ENCODE measurements at regions not wholly inside any gene's neighbourhood (a gene's known extent, or its start where the extent isn't known, plus 50 kb on each side); places are given as distances from the start of the nearest gene placed in this dataset.

- Histone ChIP-seq H3K23ac (ENCODE audit: low read depth, low read length, poor library complexity) (no peak overlapping the region), H3K18ac (ENCODE audit: low read length) (no peak overlapping the region), H3K4me3 (ENCODE audit: low read length in 2 of 2) (no peak overlapping the region), H3K9me3 (replicated peaks in 1 of 2; ENCODE audit: control insufficient read depth in 2 of 2, insufficient read depth in 1 of 2, low read depth in 1 of 2, low read length in 2 of 2) (peaks cover 0 to 3% of the 10 kb centered on the region in 2 donors), H2AFZ (ENCODE audit: low read length) (no peak overlapping the region), H2BK120ac (ENCODE audit: low read depth, low read length) (no peak overlapping the region), H3K4me2 (ENCODE audit: insufficient read depth, low read length, poor library complexity, severe bottlenecking) (no peak overlapping the region), H2BK5ac (ENCODE audit: low read length) (no peak overlapping the region), H3K9ac (ENCODE audit: low read depth, low read length, poor library complexity) (no peak overlapping the region), H3K4ac (ENCODE audit: low read length) (no peak overlapping the region), H3K4me1 (ENCODE audit: control insufficient read depth in 2 of 2, insufficient read depth in 1 of 2, low read depth in 1 of 2, low read length in 2 of 2) (no peaks in the 10 kb centered on the region), H3K36me3 (replicated peaks in 1 of 2; ENCODE audit: control insufficient read depth in 2 of 2, insufficient read depth in 2 of 2, low read length in 2 of 2) (no peaks in the 10 kb centered on the region), H2AK5ac (ENCODE audit: low read depth, low read length) (no peak overlapping the region), H4K8ac (ENCODE audit: low read depth, low read length) (no peak overlapping the region), H2BK15ac (ENCODE audit: low read length) (no peak overlapping the region), H3K27ac (replicated peaks; ENCODE audit: low read length) (no peak overlapping the region), H3K14ac (ENCODE audit: low read length) (no peak overlapping the region), H2BK12ac (ENCODE audit: low read length) (no peak overlapping the region), H3K27me3 (ENCODE audit: control insufficient read depth in 3 of 3, insufficient read depth in 3 of 3, low read depth in 1 of 3, low read length in 3 of 3) (peaks cover 0 to 2% (median 0%) of the 10 kb centered on the region in 3 experiments), H3K79me1 (ENCODE audit: low read depth, low read length) (no peaks in the 10 kb centered on the region), H4K91ac (ENCODE audit: low read depth, low read length, poor library complexity) (no peak overlapping the region)
- no peak for DNase-seq (ENCODE audit: low spot score)
- WGBS, 2 donors (ENCODE audit: extremely low coverage in 2 of 2, insufficient read length in 2 of 2, insufficient replicate concordance in 1 of 2), result no CpG with 5 or more reads among the region's 1 CpG
Measured at GRCh38 chrX:117094149-117094548, 631.4 kb upstream of the CT83 start.

- H3K9me3 ChIP-seq (replicated peaks in 1 of 2; ENCODE audit: control insufficient read depth in 2 of 2, insufficient read depth in 1 of 2, low read depth in 1 of 2, low read length in 2 of 2), result peaks cover 0 to 3% of the 10 kb centered on the region in 2 donors
Measured at GRCh38 chrX:117093319-117093718, 630.5 kb upstream of the CT83 start.

GRCh38 chrX:117092641-117093040 is 629.9 kb upstream of the CT83 start:
- no peak overlapping the region for H2BK120ac ChIP-seq (ENCODE audit: low read depth, low read length)
- no peak overlapping the region for H2BK5ac ChIP-seq (ENCODE audit: low read length)
- no peak overlapping the region for H2AFZ ChIP-seq (ENCODE audit: low read length)
- H3K36me3 ChIP-seq (replicated peaks in 1 of 2; ENCODE audit: control insufficient read depth in 2 of 2, insufficient read depth in 2 of 2, low read length in 2 of 2), result no peaks in the 10 kb centered on the region
- H2BK15ac ChIP-seq (ENCODE audit: low read length), result no peak overlapping the region
- H3K23ac ChIP-seq (ENCODE audit: low read depth, low read length, poor library complexity), result no peak overlapping the region
- H3K4me2 ChIP-seq (ENCODE audit: insufficient read depth, low read length, poor library complexity, severe bottlenecking), result no peak overlapping the region
- no CpG with 5 or more reads among the region's 1 CpG for WGBS, 2 donors (ENCODE audit: extremely low coverage in 2 of 2, insufficient read length in 2 of 2, insufficient replicate concordance in 1 of 2)
- H3K18ac ChIP-seq (ENCODE audit: low read length), result no peak overlapping the region
- no peak for DNase-seq (ENCODE audit: low spot score)
- H3K14ac ChIP-seq (ENCODE audit: low read length), result no peak overlapping the region
- no peak overlapping the region for H2BK12ac ChIP-seq (ENCODE audit: low read length)
- no peak overlapping the region for H4K8ac ChIP-seq (ENCODE audit: low read depth, low read length)
- no peak overlapping the region for H3K4me3 ChIP-seq (ENCODE audit: low read length in 2 of 2)
- no peak overlapping the region for H2AK5ac ChIP-seq (ENCODE audit: low read depth, low read length)
- H3K79me1 ChIP-seq (ENCODE audit: low read depth, low read length), result no peaks in the 10 kb centered on the region
- no peak overlapping the region for H3K4ac ChIP-seq (ENCODE audit: low read length)
- H4K91ac ChIP-seq (ENCODE audit: low read depth, low read length, poor library complexity), result no peak overlapping the region
- H3K27ac ChIP-seq (replicated peaks; ENCODE audit: low read length), result no peak overlapping the region
- no peaks in the 10 kb centered on the region for H3K4me1 ChIP-seq (ENCODE audit: control insufficient read depth in 2 of 2, insufficient read depth in 1 of 2, low read depth in 1 of 2, low read length in 2 of 2)
- H3K9ac ChIP-seq (ENCODE audit: low read depth, low read length, poor library complexity), result no peak overlapping the region
- H3K27me3 ChIP-seq (ENCODE audit: control insufficient read depth in 3 of 3, insufficient read depth in 3 of 3, low read depth in 1 of 3, low read length in 3 of 3), result peaks cover 0 to 2% (median 0%) of the 10 kb centered on the region in 3 experiments
- H3K9me3 ChIP-seq (replicated peaks in 1 of 2; ENCODE audit: control insufficient read depth in 2 of 2, insufficient read depth in 1 of 2, low read depth in 1 of 2, low read length in 2 of 2), result peaks cover 0 to 3% of the 10 kb centered on the region in 2 donors

More at GRCh38 chrX:117093319-117093718, 630.5 kb upstream of the CT83 start:
- no peak overlapping the region for H2BK5ac ChIP-seq (ENCODE audit: low read length)
- H3K27ac ChIP-seq (replicated peaks; ENCODE audit: low read length), result no peak overlapping the region
- no peak overlapping the region for H4K8ac ChIP-seq (ENCODE audit: low read depth, low read length)
- H2AFZ ChIP-seq (ENCODE audit: low read length), result no peak overlapping the region
- H3K9ac ChIP-seq (ENCODE audit: low read depth, low read length, poor library complexity), result no peak overlapping the region
- no peak overlapping the region for H3K23ac ChIP-seq (ENCODE audit: low read depth, low read length, poor library complexity)
- no peaks in the 10 kb centered on the region for H3K4me1 ChIP-seq (ENCODE audit: control insufficient read depth in 2 of 2, insufficient read depth in 1 of 2, low read depth in 1 of 2, low read length in 2 of 2)
- no peak overlapping the region for H3K4ac ChIP-seq (ENCODE audit: low read length)
- H3K18ac ChIP-seq (ENCODE audit: low read length), result no peak overlapping the region
- WGBS, 2 donors (ENCODE audit: extremely low coverage in 2 of 2, insufficient read length in 2 of 2, insufficient replicate concordance in 1 of 2), result no CpG with 5 or more reads among the region's 1 CpG
- H2BK120ac ChIP-seq (ENCODE audit: low read depth, low read length), result no peak overlapping the region
- no peak overlapping the region for H2BK12ac ChIP-seq (ENCODE audit: low read length)
- DNase-seq (ENCODE audit: low spot score), result no peak
- H2AK5ac ChIP-seq (ENCODE audit: low read depth, low read length), result no peak overlapping the region
- H3K14ac ChIP-seq (ENCODE audit: low read length), result no peak overlapping the region
- no peak overlapping the region for H3K4me2 ChIP-seq (ENCODE audit: insufficient read depth, low read length, poor library complexity, severe bottlenecking)
- no peaks in the 10 kb centered on the region for H3K36me3 ChIP-seq (replicated peaks in 1 of 2; ENCODE audit: control insufficient read depth in 2 of 2, insufficient read depth in 2 of 2, low read length in 2 of 2)
- no peak overlapping the region for H2BK15ac ChIP-seq (ENCODE audit: low read length)
- no peak overlapping the region for H4K91ac ChIP-seq (ENCODE audit: low read depth, low read length, poor library complexity)
- peaks cover 0 to 2% (median 0%) of the 10 kb centered on the region in 3 experiments for H3K27me3 ChIP-seq (ENCODE audit: control insufficient read depth in 3 of 3, insufficient read depth in 3 of 3, low read depth in 1 of 3, low read length in 3 of 3)
- no peaks in the 10 kb centered on the region for H3K79me1 ChIP-seq (ENCODE audit: low read depth, low read length)
- H3K4me3 ChIP-seq (ENCODE audit: low read length in 2 of 2), result no peak overlapping the region

- no peak overlapping the region for H3K14ac ChIP-seq (ENCODE audit: low read length)
- no peak overlapping the region for H4K91ac ChIP-seq (ENCODE audit: low read depth, low read length, poor library complexity)
- no peak overlapping the region for H2BK5ac ChIP-seq (ENCODE audit: low read length)
- no peak overlapping the region for H3K18ac ChIP-seq (ENCODE audit: low read length)
- H3K36me3 ChIP-seq (replicated peaks in 1 of 2; ENCODE audit: control insufficient read depth in 2 of 2, insufficient read depth in 2 of 2, low read length in 2 of 2), result no peaks in the 10 kb centered on the region
- no peak overlapping the region for H3K23ac ChIP-seq (ENCODE audit: low read depth, low read length, poor library complexity)
- no peak overlapping the region for H2BK120ac ChIP-seq (ENCODE audit: low read depth, low read length)
- DNase-seq (ENCODE audit: low spot score), result no peak
- H4K8ac ChIP-seq (ENCODE audit: low read depth, low read length), result no peak overlapping the region
- no peak overlapping the region for H3K4me3 ChIP-seq (ENCODE audit: low read length in 2 of 2)
- no peaks in the 10 kb centered on the region for H3K27me3 ChIP-seq (ENCODE audit: control insufficient read depth in 3 of 3, insufficient read depth in 3 of 3, low read depth in 1 of 3, low read length in 3 of 3)
- no peak overlapping the region for H2AK5ac ChIP-seq (ENCODE audit: low read depth, low read length)
- no peak overlapping the region for H3K9ac ChIP-seq (ENCODE audit: low read depth, low read length, poor library complexity)
- no peak overlapping the region for H2BK15ac ChIP-seq (ENCODE audit: low read length)
- H2AFZ ChIP-seq (ENCODE audit: low read length), result no peak overlapping the region
- H3K4me2 ChIP-seq (ENCODE audit: insufficient read depth, low read length, poor library complexity, severe bottlenecking), result no peak overlapping the region
- H3K4ac ChIP-seq (ENCODE audit: low read length), result no peak overlapping the region
- H3K27ac ChIP-seq (replicated peaks; ENCODE audit: low read length), result no peak overlapping the region
- no peaks in the 10 kb centered on the region for H3K79me1 ChIP-seq (ENCODE audit: low read depth, low read length)
- no peaks in the 10 kb centered on the region for H3K9me3 ChIP-seq (replicated peaks in 1 of 2; ENCODE audit: control insufficient read depth in 2 of 2, insufficient read depth in 1 of 2, low read depth in 1 of 2, low read length in 2 of 2)
- H2BK12ac ChIP-seq (ENCODE audit: low read length), result no peak overlapping the region
- H3K4me1 ChIP-seq (ENCODE audit: control insufficient read depth in 2 of 2, insufficient read depth in 1 of 2, low read depth in 1 of 2, low read length in 2 of 2), result no peaks in the 10 kb centered on the region
Measured at GRCh38 chrX:117063224-117063623, 600.4 kb upstream of the CT83 start.

Measured in neuronal stem cell (in vitro differentiated cells).